ENCODE measurements at regions not wholly inside any gene's neighbourhood (a gene's known extent, or its start where the extent isn't known, plus 50 kb on each side); places are given as distances from the start of the nearest gene placed in this dataset.
"Not testable (repeated sequence)": the region's sequence is repeated elsewhere in the genome, so short reads cannot be mapped to it uniquely, and the experiment has no call there.

DNA sequence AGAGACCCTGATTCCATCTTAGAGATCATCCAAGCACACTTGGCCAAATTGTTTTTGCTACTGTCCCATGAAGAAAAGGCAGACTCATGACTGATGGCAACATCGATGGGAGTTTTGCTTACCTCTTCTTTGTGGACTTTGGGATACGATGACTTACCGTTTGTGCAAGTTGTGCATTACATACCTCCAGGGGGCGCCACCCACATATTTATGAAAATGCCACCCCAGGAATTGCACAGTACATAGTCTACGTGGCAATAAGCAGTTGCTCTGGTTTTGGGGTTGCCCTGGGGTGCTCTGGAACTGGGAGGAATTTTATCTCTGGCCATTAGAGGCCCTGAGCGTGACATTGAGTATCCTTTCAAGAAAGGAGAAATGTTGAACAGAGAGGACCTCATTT lies 139.0 kb upstream of the CCZ1B start:
- not testable (repeated sequence) for H3K4me1 ChIP-seq (ENCODE audit: control insufficient read depth, insufficient read depth, low read length); H3K36me3 ChIP-seq (ENCODE audit: control insufficient read depth, insufficient read depth, low read length, severe bottlenecking); H3K9me3 ChIP-seq (ENCODE audit: control insufficient read depth, low read length); H3K9ac ChIP-seq (ENCODE audit: low read length); H3K4me3 ChIP-seq (ENCODE audit: low read length); H3K27me3 ChIP-seq (replicated peaks; ENCODE audit: control insufficient read depth, insufficient read depth, low read length)
- DNase-seq (ENCODE audit: low read depth), result peak; percentile 13

DNA sequence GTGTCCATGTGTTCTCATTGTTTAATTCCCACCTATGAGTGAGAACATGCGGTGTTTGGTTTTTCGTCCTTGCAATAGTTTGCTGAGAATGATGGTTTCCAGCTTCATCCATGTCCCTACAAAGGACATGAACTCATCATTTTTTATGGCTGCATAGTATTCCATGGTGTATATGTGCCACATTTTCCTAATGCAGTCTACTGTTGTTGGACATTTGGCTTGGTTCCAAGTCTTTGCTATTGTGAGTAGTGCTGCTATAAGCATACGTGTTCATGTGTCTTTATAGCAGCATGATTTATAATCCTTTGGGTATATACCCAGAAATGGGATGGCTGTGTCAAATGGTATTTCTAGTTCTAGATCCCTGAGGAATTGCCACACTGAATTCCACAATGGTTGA lies 144.1 kb upstream of the CCZ1B start:
- not testable (repeated sequence) for H3K27me3 ChIP-seq (replicated peaks; ENCODE audit: control insufficient read depth, insufficient read depth, low read length); H3K4me3 ChIP-seq (ENCODE audit: low read length); H3K4me1 ChIP-seq (ENCODE audit: control insufficient read depth, insufficient read depth, low read length); H3K36me3 ChIP-seq (ENCODE audit: control insufficient read depth, insufficient read depth, low read length, severe bottlenecking); H3K9me3 ChIP-seq (ENCODE audit: control insufficient read depth, low read length); H3K9ac ChIP-seq (ENCODE audit: low read length); DNase-seq (ENCODE audit: low read depth)

- H3K27me3 ChIP-seq (replicated peaks; ENCODE audit: control insufficient read depth, insufficient read depth, low read length); H3K9me3 ChIP-seq (ENCODE audit: control insufficient read depth, low read length); H3K4me1 ChIP-seq (ENCODE audit: control insufficient read depth, insufficient read depth, low read length); H3K4me3 ChIP-seq (ENCODE audit: low read length); H3K36me3 ChIP-seq (ENCODE audit: control insufficient read depth, insufficient read depth, low read length, severe bottlenecking); DNase-seq (ENCODE audit: low read depth); H3K9ac ChIP-seq (ENCODE audit: low read length): not testable (repeated sequence)
These were observed 148.8 kb upstream of the CCZ1B start for GRCh38 chr7:6974876-6975275.

DNA sequence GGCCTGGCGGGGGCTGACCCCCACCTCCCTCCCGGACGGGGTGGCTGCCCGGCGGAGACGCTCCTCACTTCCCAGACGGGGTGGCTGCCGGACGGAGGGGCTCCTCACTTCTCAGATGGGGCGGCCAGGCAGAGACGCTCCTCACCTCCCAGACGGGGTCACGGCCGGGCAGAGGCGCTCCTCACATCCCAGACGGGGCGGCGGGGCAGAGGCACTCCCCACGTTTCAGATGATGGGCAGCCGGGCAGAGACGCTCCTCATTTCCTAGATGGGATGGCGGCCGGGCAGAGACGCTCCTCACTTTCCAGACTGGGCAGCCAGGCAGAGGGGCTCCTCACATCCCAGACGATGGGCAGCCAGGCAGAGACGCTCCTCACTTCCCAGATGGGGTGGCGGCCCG lies 149.3 kb upstream of the CCZ1B start:
- H3K9me3 ChIP-seq (ENCODE audit: control insufficient read depth, low read length); H3K36me3 ChIP-seq (ENCODE audit: control insufficient read depth, insufficient read depth, low read length, severe bottlenecking); H3K27me3 ChIP-seq (replicated peaks; ENCODE audit: control insufficient read depth, insufficient read depth, low read length); H3K4me1 ChIP-seq (ENCODE audit: control insufficient read depth, insufficient read depth, low read length); H3K4me3 ChIP-seq (ENCODE audit: low read length); DNase-seq (ENCODE audit: low read depth); H3K9ac ChIP-seq (ENCODE audit: low read length): not testable (repeated sequence)

GRCh38 chr7:6977368-6977767 lies 151.3 kb upstream of the CCZ1B start:
- not testable (repeated sequence) for DNase-seq (ENCODE audit: low read depth); H3K9me3 ChIP-seq (ENCODE audit: control insufficient read depth, low read length); H3K36me3 ChIP-seq (ENCODE audit: control insufficient read depth, insufficient read depth, low read length, severe bottlenecking); H3K4me1 ChIP-seq (ENCODE audit: control insufficient read depth, insufficient read depth, low read length); H3K9ac ChIP-seq (ENCODE audit: low read length); H3K27me3 ChIP-seq (replicated peaks; ENCODE audit: control insufficient read depth, insufficient read depth, low read length); H3K4me3 ChIP-seq (ENCODE audit: low read length)

- H3K27me3 ChIP-seq (replicated peaks; ENCODE audit: control insufficient read depth, insufficient read depth, low read length); H3K36me3 ChIP-seq (ENCODE audit: control insufficient read depth, insufficient read depth, low read length, severe bottlenecking); H3K9ac ChIP-seq (ENCODE audit: low read length); H3K4me3 ChIP-seq (ENCODE audit: low read length); DNase-seq (ENCODE audit: low read depth); H3K9me3 ChIP-seq (ENCODE audit: control insufficient read depth, low read length); H3K4me1 ChIP-seq (ENCODE audit: control insufficient read depth, insufficient read depth, low read length): not testable (repeated sequence)
These were observed 152.3 kb upstream of the CCZ1B start for GRCh38 chr7:6978326-6978725.

DNA sequence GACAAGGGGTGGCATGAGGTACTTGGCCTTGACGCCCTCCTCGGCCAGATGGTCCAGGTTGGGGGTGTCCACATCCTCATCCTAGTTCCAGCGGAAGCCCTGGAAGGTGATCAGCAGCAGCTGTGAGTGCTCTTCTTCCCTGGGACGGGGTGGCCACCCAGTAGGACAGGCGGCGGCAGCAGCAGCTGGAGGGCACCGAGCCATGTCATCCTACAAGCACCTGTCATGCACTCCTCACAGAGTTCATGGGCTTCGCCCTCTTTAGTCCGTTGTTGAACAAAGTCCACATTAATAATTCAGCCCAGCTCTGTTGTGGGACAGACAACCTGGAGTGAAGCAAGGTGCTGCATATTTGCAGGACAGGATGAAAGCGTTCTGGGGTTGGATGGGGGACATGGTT lies 153.4 kb upstream of the CCZ1B start:
- not testable (repeated sequence) for H3K4me1 ChIP-seq (ENCODE audit: control insufficient read depth, insufficient read depth, low read length); H3K27me3 ChIP-seq (replicated peaks; ENCODE audit: control insufficient read depth, insufficient read depth, low read length); H3K36me3 ChIP-seq (ENCODE audit: control insufficient read depth, insufficient read depth, low read length, severe bottlenecking); DNase-seq (ENCODE audit: low read depth); H3K9ac ChIP-seq (ENCODE audit: low read length); H3K4me3 ChIP-seq (ENCODE audit: low read length); H3K9me3 ChIP-seq (ENCODE audit: control insufficient read depth, low read length)

DNA sequence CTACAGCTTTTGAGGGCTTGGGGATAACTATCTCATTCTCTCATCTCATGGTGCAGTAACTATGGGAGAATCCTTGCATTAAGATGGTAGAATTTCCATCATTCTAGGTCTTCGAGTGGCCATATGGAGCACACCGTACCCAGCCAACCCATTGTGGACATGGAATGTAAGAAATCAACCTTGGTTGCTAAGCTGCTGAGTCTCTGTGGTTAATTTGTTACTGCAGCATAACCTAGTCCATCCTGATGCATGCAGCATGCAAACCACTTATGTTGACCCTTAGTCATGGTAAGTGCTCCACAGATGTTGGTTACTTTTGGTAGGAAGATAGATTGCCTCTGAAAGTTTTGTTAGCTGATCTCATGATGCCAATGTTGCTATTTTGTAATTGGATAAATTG lies 156.3 kb upstream of the CCZ1B start:
- not testable (repeated sequence) for H3K36me3 ChIP-seq (ENCODE audit: control insufficient read depth, insufficient read depth, low read length, severe bottlenecking); H3K9ac ChIP-seq (ENCODE audit: low read length); H3K4me3 ChIP-seq (ENCODE audit: low read length); H3K9me3 ChIP-seq (ENCODE audit: control insufficient read depth, low read length); H3K27me3 ChIP-seq (replicated peaks; ENCODE audit: control insufficient read depth, insufficient read depth, low read length); H3K4me1 ChIP-seq (ENCODE audit: control insufficient read depth, insufficient read depth, low read length); DNase-seq (ENCODE audit: low read depth)

GRCh38 chr7:6986892-6987291 lies 160.8 kb upstream of the CCZ1B start:
- H3K9ac ChIP-seq (ENCODE audit: low read length); H3K36me3 ChIP-seq (ENCODE audit: control insufficient read depth, insufficient read depth, low read length, severe bottlenecking); H3K4me1 ChIP-seq (ENCODE audit: control insufficient read depth, insufficient read depth, low read length); H3K27me3 ChIP-seq (replicated peaks; ENCODE audit: control insufficient read depth, insufficient read depth, low read length); H3K9me3 ChIP-seq (ENCODE audit: control insufficient read depth, low read length); DNase-seq (ENCODE audit: low read depth); H3K4me3 ChIP-seq (ENCODE audit: low read length): not testable (repeated sequence)

GRCh38 chr7:6988608-6989007 lies 162.5 kb upstream of the CCZ1B start:
- not testable (repeated sequence) for H3K9ac ChIP-seq (ENCODE audit: low read length); H3K36me3 ChIP-seq (ENCODE audit: control insufficient read depth, insufficient read depth, low read length, severe bottlenecking); H3K4me1 ChIP-seq (ENCODE audit: control insufficient read depth, insufficient read depth, low read length); DNase-seq (ENCODE audit: low read depth); H3K4me3 ChIP-seq (ENCODE audit: low read length); H3K27me3 ChIP-seq (replicated peaks; ENCODE audit: control insufficient read depth, insufficient read depth, low read length); H3K9me3 ChIP-seq (ENCODE audit: control insufficient read depth, low read length)

DNA sequence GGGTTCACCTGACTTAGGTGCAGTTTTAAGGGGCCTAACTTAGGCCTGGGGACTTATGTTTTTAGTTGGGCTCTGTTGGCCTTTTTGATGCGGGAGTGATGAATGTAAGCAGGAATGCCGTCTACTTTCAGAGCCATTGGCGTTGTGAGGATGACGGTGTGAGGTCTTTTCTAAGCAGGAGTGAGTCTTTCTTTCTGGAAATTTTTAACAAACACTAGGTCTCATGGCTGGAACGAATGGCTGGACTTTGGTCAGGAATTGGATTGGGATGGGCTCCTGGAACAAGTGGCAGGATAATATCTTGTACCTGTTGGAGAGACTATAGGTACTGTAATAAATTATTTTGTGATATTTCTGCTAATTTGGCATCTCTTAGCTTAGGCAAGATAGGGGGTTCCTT lies 163.9 kb upstream of the CCZ1B start:
- H3K36me3 ChIP-seq (ENCODE audit: control insufficient read depth, insufficient read depth, low read length, severe bottlenecking); H3K4me3 ChIP-seq (ENCODE audit: low read length); DNase-seq (ENCODE audit: low read depth); H3K27me3 ChIP-seq (replicated peaks; ENCODE audit: control insufficient read depth, insufficient read depth, low read length); H3K9ac ChIP-seq (ENCODE audit: low read length); H3K9me3 ChIP-seq (ENCODE audit: control insufficient read depth, low read length); H3K4me1 ChIP-seq (ENCODE audit: control insufficient read depth, insufficient read depth, low read length): not testable (repeated sequence)

DNA sequence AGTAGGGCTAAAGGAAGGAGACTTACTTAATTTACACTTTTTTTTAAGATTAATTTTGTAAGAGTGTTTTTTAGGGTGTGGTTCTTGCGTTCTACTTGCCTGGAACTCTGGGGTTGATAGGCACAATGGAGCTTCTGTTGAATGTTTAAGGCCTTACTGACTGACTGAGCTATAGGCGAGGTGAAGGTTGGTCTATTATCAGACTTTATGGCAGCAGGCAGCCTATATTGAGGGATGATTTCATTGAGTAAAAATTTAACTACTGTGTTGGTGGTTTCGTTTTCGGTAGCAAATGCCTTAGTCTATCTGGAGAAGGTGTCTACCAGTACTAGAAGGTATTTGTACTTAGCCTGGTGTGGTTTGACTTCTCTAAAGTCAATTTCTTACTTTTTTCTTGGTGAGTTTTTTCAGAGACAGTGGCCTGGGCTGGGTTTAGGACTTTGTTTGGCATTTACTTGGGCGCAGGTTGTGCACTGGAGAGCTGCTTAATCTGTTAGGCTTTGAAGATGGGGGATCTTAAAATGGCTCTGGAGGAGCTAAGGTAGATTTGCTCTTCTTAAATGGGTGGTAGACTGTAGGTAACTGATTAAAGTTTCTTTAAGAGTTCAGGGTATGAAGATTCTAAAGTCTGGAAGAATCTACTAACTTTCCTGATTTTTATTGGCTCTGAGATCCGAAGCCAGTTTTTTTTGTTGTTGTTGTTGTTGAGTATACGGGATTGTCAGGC lies 164.5 kb upstream of the CCZ1B start:
- not testable (repeated sequence) for DNase-seq (ENCODE audit: low read depth); H3K4me3 ChIP-seq (ENCODE audit: low read length); H3K36me3 ChIP-seq (ENCODE audit: control insufficient read depth, insufficient read depth, low read length, severe bottlenecking); H3K9me3 ChIP-seq (ENCODE audit: control insufficient read depth, low read length); H3K9ac ChIP-seq (ENCODE audit: low read length); H3K27me3 ChIP-seq (replicated peaks; ENCODE audit: control insufficient read depth, insufficient read depth, low read length); H3K4me1 ChIP-seq (ENCODE audit: control insufficient read depth, insufficient read depth, low read length)

Measured in adipocyte (in vitro differentiated cells).